ENCODE measurements at regions not wholly inside any gene's neighbourhood (a gene's known extent, or its start where the extent isn't known, plus 50 kb on each side); places are given as distances from the start of the nearest gene placed in this dataset.

GRCh38 chr6:166032366-166033200 lies 135.1 kb downstream of the TBXT start:
- no peaks in the 10 kb centered on the region for H3K36me3 Mint-ChIP-seq (ENCODE audit: low read depth)
- no peak overlapping the region for H3K4me3 Mint-ChIP-seq
- H3K27me3 Mint-ChIP-seq, result no peaks in the 10 kb centered on the region
- no peaks in the 10 kb centered on the region for H3K4me1 Mint-ChIP-seq (ENCODE audit: low read depth)
- no peaks in the 10 kb centered on the region for H3K9me3 Mint-ChIP-seq
- H3K27ac Mint-ChIP-seq, result no peak overlapping the region

GRCh38 chr6:166031275-166031674 lies 136.4 kb downstream of the TBXT start:
- no peaks in the 10 kb centered on the region for H3K4me1 Mint-ChIP-seq (ENCODE audit: low read depth)
- H3K9me3 Mint-ChIP-seq, result no peaks in the 10 kb centered on the region
- H3K36me3 Mint-ChIP-seq (ENCODE audit: low read depth), result no peaks in the 10 kb centered on the region
- no peak overlapping the region for H3K27ac Mint-ChIP-seq
- no peaks in the 10 kb centered on the region for H3K27me3 Mint-ChIP-seq
- H3K4me3 Mint-ChIP-seq, result no peak overlapping the region

- Mint-ChIP-seq H3K36me3 (ENCODE audit: low read depth) (no peaks in the 10 kb centered on the region), H3K4me1 (ENCODE audit: low read depth) (no peaks in the 10 kb centered on the region), H3K4me3 (no peak overlapping the region), H3K27ac (no peak overlapping the region), H3K9me3 (no peaks in the 10 kb centered on the region), H3K27me3 (no peaks in the 10 kb centered on the region)
Observed at GRCh38 chr6:166029506-166029905, 138.1 kb downstream of the TBXT start.

GRCh38 chr6:166027761-166028160 lies 139.9 kb downstream of the TBXT start:
- Mint-ChIP-seq H3K4me1 (ENCODE audit: low read depth) (no peaks in the 10 kb centered on the region), H3K36me3 (ENCODE audit: low read depth) (no peaks in the 10 kb centered on the region), H3K27me3 (no peaks in the 10 kb centered on the region), H3K27ac (no peak overlapping the region), H3K9me3 (no peaks in the 10 kb centered on the region), H3K4me3 (no peak overlapping the region)

- H3K27ac Mint-ChIP-seq, result no peak overlapping the region
- H3K4me3 Mint-ChIP-seq, result no peak overlapping the region
- H3K27me3 Mint-ChIP-seq, result peaks cover under 1% of the 10 kb centered on the region
- H3K4me1 Mint-ChIP-seq (ENCODE audit: low read depth), result no peaks in the 10 kb centered on the region
- no peaks in the 10 kb centered on the region for H3K9me3 Mint-ChIP-seq
- no peaks in the 10 kb centered on the region for H3K36me3 Mint-ChIP-seq (ENCODE audit: low read depth)
Observed at GRCh38 chr6:166026586-166027126, 141.0 kb downstream of the TBXT start.

- no peak overlapping the region for H3K27ac Mint-ChIP-seq
- no peaks in the 10 kb centered on the region for H3K4me1 Mint-ChIP-seq (ENCODE audit: low read depth)
- no peaks in the 10 kb centered on the region for H3K9me3 Mint-ChIP-seq
- H3K36me3 Mint-ChIP-seq (ENCODE audit: low read depth), result no peaks in the 10 kb centered on the region
- peaks cover 5% of the 10 kb centered on the region for H3K27me3 Mint-ChIP-seq
- no peak overlapping the region for H3K4me3 Mint-ChIP-seq
Observed at GRCh38 chr6:166025149-166025898, 142.3 kb downstream of the TBXT start.

- Mint-ChIP-seq H3K27ac (no peak overlapping the region), H3K4me3 (no peak overlapping the region), H3K27me3 (peaks cover 8% of the 10 kb centered on the region), H3K4me1 (ENCODE audit: low read depth) (no peaks in the 10 kb centered on the region), H3K36me3 (ENCODE audit: low read depth) (no peaks in the 10 kb centered on the region), H3K9me3 (peaks cover 4% of the 10 kb centered on the region)
Observed at GRCh38 chr6:166024252-166024651, 143.4 kb downstream of the TBXT start.

GRCh38 chr6:166023273-166023989 lies 144.2 kb downstream of the TBXT start:
- Mint-ChIP-seq H3K36me3 (ENCODE audit: low read depth) (no peaks in the 10 kb centered on the region), H3K27me3 (peaks cover 9% of the 10 kb centered on the region), H3K9me3 (peaks cover 4% of the 10 kb centered on the region), H3K4me1 (ENCODE audit: low read depth) (no peaks in the 10 kb centered on the region), H3K4me3 (no peak overlapping the region), H3K27ac (no peak overlapping the region)

- peaks cover 16% of the 10 kb centered on the region for H3K9me3 Mint-ChIP-seq
- H3K27me3 Mint-ChIP-seq, result peaks cover 14% of the 10 kb centered on the region
- H3K4me3 Mint-ChIP-seq, result no peak overlapping the region
- H3K36me3 Mint-ChIP-seq (ENCODE audit: low read depth), result no peaks in the 10 kb centered on the region
- H3K27ac Mint-ChIP-seq, result no peak overlapping the region
- H3K4me1 Mint-ChIP-seq (ENCODE audit: low read depth), result no peaks in the 10 kb centered on the region
Observed at GRCh38 chr6:166021429-166021828, 146.2 kb downstream of the TBXT start.

GRCh38 chr6:166019214-166019613 lies 148.4 kb downstream of the TBXT start:
- no peak overlapping the region for H3K27ac Mint-ChIP-seq
- no peak overlapping the region for H3K4me3 Mint-ChIP-seq

GRCh38 chr6:166017032-166017635 lies 150.5 kb downstream of the TBXT start:
- Mint-ChIP-seq H3K9me3 (peaks cover 26% of the 10 kb centered on the region), H3K4me3 (no peak overlapping the region), H3K27me3 (peaks cover 35% of the 10 kb centered on the region), H3K4me1 (ENCODE audit: low read depth) (no peaks in the 10 kb centered on the region), H3K27ac (no peak overlapping the region), H3K36me3 (ENCODE audit: low read depth) (no peaks in the 10 kb centered on the region)

More at GRCh38 chr6:166019214-166019613, 148.4 kb downstream of the TBXT start:
- no peaks in the 10 kb centered on the region for H3K36me3 Mint-ChIP-seq (ENCODE audit: low read depth)
- H3K27me3 Mint-ChIP-seq, result peaks cover 21% of the 10 kb centered on the region
- H3K9me3 Mint-ChIP-seq, result peaks cover 26% of the 10 kb centered on the region
- no peaks in the 10 kb centered on the region for H3K4me1 Mint-ChIP-seq (ENCODE audit: low read depth)

GRCh38 chr6:166014966-166015365 lies 152.7 kb downstream of the TBXT start:
- H3K27ac Mint-ChIP-seq, result no peak overlapping the region
- H3K4me3 Mint-ChIP-seq, result no peak overlapping the region
- no peaks in the 10 kb centered on the region for H3K4me1 Mint-ChIP-seq (ENCODE audit: low read depth)
- no peaks in the 10 kb centered on the region for H3K36me3 Mint-ChIP-seq (ENCODE audit: low read depth)
- H3K27me3 Mint-ChIP-seq, result peaks cover 42% of the 10 kb centered on the region
- peaks cover 26% of the 10 kb centered on the region for H3K9me3 Mint-ChIP-seq

- H3K4me1 Mint-ChIP-seq (ENCODE audit: low read depth), result peaks cover 8% of the 10 kb centered on the region
- H3K27me3 Mint-ChIP-seq, result peaks cover 69% of the 10 kb centered on the region
- H3K9me3 Mint-ChIP-seq, result no peaks in the 10 kb centered on the region
- H3K4me3 Mint-ChIP-seq, result no peak overlapping the region
- H3K27ac Mint-ChIP-seq, result no peak overlapping the region
- H3K36me3 Mint-ChIP-seq (ENCODE audit: low read depth), result no peaks in the 10 kb centered on the region
Observed at GRCh38 chr6:166010136-166010960, 157.3 kb downstream of the TBXT start.

All from stimulated activated naive CD8-positive, alpha-beta T cell treated with anti-CD3 and anti-CD28 coated beads, Interleukin-15, Interleukin-2, amounts not matched to agents 100 ng/mL and 50 ng/mL, for 24 hours (primary cell).